ENCODE measurements at regions not wholly inside any gene's neighbourhood (a gene's known extent, or its start where the extent isn't known, plus 50 kb on each side); places are given as distances from the start of the nearest gene placed in this dataset.

DNA sequence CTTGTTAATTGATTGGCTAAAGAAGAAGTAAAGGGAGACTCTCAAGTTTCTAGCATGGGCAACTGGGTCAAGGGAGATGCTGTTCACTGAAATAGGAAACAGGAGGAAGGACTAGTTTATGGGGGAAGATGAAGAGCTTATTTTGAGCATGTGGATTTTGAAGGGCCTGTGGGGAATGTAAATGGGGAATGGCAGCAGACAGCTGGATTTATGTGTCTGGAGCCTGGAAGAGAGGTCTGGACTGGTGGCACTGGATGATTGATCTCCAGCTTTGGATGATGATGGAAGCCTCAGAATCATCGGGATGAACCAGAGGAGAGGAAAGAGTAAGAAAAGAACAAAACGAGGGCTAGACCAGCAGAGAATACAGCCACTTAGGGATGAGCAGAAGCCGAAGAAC is 54.9 kb upstream of the ENAH start:
- no peak for DNase-seq

DNA sequence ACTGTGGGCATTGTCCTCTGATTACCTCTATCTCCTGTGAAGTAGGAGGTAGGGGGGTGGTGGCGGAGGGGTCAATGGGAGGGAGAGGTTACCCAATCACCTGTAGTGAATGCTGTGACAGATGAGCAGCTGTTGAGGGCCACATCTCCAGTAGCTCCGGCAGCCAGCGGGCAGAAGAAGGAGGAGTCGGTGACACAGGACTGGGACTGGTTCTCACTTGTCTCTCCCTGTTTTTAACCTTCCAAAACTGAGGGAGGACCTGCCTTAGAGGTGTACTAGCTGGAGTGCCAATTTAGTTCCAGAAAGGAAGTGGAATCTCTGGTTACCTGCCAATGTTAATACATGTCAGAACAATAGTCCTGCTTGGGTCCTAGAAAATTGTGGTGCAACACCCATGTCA is 56.2 kb upstream of the ENAH start:
- no peak for DNase-seq

DNA sequence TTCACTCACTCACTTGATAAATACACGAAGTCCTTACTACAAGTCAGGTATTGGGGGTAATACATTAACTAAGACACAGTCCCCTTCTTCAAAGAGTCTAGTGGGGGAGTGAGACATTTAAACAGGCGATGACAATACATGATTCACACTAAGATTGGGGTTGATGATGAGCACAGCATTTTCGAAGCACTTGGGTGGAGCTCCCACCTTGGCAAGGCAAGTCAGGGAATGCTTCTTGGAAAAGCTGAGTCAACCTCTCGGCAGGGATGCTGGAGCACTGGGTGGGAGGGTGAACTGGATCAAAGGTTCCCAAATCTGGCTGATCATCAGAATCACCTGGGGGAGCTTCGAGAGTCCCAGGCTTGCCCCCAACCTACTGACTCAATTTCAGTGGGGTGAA is 57.9 kb upstream of the ENAH start:
- DNase-seq, result no peak

DNA sequence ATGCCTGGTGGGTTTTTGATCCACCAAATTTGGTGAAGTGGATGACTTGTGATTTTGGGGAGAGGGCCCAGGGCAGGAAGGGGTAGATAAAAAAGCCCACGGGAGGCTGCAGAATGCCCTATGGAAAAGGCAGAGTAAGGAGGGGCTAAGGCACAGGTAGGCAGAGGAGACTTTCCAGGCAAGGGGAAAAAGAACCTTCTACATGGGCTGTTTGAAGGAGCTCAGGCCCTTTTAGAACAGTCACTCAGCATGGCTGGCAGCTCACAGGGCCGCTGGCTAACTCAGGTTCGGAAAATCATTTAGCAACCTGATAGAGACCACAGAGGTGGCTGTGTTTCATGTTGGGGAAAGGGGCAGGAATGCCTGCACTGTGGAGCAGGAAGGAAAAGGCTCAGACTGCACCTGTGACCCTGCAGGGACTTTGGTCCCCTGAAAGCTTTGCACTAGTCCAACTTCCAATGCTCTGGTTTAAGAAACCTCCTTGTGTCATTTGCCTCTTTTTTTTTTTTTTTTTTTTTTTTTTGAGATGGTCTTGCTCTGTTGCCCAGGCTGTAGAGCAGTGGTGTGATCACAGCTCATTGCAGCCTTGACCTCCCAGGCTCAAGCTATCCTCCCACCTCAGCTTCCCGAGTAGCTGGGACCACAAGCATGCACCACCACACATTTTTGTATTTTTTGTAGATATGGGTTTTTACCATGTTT is 58.5 kb upstream of the ENAH start:
- DNase-seq, result no peak

DNA sequence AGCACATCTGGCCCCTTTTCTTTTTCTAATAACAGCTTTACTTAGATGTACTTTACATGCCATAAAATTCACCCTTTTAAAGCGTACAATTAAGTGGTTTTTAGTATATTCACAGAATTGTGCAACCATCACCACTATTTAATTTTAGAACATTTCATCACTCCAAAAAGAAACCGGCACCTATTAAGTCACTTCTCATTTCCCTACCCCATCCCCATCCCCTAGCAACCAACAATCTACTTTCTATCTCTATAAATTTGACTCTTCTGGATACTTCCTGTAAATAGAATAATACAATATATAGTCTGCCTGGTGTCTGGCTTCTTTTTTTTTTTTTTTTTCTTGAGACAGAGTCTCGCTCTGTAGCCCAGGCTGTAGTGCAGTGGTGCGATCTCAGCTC is 59.5 kb upstream of the ENAH start:
- DNase-seq, result peak; percentile 9

DNA sequence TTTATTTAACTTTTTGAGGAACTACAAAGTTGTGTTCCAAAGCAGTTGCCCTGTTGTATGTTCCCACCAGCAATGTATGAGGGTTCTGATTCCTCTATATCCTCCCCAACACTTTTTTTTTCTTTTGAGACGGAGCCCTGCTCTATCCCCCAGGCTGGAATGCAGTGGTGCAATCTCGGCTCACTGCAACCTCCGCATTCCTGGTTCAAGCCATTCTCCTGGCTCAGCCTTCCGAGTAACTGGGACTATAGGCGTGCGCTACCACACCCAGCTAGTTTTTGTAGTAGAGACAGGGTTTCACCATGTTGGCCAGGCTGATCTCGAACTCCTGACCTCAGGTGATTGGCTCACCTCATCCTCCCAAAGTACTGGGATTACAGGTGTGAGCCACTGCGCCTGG is 60.4 kb upstream of the ENAH start:
- DNase-seq, result no peak

DNA sequence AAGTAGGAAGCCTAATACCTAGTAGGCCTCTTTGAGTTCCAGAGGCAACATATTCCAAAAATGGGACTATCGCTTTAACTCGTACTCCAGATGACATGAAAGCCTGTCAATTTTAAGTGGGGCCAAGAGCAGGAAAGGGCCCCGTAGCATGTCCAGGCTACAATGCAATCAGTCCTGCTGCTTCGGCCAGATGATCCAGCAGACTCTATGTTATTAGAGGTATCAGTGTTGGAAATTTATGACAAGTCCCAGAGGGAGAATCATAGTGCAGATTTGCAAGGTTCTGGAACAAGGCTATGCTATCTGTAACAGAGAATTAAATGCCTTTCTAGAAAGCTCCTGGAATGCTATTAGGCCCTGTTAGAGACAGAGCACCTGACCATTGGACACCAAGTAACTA is 56.7 kb upstream of the SRP9 start:
- DNase-seq, result no peak

DNA sequence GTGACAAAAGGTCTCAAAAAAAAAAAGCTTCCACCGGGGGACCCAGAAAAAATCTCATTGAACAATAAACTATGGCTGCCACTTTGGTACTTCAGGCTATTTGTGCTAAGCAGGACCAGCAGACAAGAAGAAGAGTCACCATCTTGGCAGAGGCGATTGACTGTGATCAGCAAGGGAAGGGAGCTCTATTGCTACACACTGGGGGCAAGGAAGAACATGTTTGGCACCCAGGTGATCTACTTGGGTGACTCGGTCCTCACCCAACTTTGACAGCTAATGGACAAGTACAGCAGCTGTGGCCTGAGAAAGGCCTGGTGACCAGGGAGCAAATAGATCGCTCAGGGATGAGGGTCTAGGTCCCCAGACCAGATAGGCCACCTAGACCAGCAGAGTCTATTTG is 53.4 kb upstream of the SRP9 start:
- DNase-seq, result no peak
